ENCODE measurements at regions not wholly inside any gene's neighbourhood (a gene's known extent, or its start where the extent isn't known, plus 50 kb on each side); places are given as distances from the start of the nearest gene placed in this dataset.

DNA sequence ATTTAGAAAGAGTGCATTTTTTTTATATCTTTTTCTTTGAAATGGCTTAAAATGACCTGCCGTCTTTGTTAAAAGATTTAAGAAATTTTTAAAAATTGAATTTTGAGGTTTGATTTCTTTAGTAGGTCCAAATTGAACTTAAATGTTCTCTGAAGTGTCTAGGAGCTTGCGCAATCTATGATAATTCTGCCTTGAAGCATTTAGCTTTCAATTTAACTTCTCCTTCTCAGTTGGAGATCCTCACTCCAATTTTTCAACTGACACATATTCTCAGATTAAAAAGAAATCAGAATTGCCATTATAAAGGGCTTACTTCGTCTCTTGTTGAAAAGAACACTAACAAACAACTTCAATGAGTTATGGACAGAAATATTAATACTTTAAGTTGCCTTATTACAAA, 273.5 kb downstream of the TMA16 start:
- DNase-seq: peak; percentile 7

DNA sequence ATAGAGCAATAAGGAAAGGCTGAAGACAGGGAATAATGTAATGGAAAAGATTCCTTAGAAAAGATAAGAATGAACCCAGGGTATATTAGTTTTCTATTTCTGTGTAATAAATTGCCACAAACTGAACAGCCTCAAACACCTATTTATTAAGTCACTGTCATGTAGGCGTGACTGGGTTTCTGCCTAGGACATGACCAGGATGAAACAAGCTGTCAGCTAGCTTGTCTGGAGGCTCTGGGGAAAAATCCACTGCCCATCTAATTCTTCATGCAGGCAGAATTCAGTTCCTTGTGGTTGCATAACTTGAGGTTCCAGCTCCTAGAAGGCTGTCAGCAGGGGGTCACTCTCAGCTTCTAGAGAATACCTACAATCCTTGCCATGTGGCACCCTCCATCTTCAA, 277.7 kb downstream of the TMA16 start:
- no peak for DNase-seq

DNA sequence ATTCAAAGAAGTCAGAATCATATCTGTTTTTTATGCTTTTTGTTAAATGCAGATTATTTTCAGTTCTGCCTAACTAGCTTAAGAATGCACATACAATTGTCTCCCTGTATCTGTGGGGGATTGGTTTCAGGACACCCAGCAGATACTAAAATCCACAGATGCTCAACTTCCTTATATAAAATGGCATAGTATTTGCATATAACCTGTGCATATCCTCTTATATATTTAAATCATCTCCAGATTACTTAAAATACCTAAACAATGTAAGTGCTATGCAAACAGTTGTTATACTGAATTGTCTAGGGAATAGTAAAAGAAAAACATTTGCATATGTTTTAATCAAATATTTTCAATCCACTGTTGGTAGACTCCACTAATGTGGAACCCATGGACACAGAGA, 279.4 kb downstream of the TMA16 start:
- no peak for DNase-seq

DNA sequence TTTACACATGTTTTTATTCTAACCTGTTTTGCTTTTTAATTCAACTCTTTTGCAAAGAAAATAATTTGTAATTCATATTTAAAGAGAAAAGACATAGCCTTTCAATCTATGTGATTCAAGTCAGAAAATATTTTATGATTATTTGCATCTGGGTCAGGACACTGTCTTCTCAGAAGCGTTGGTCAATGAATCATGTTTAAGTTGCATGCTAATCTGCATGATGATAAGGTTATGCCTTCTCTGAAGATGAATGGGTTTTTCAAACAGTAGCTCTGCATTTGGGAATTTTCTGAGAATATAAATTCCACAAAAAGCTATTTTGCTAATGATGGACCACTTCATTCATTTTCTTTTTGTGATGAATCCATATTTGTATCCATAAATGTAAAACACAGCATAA, 282.5 kb downstream of the TMA16 start:
- DNase-seq: no peak

DNA sequence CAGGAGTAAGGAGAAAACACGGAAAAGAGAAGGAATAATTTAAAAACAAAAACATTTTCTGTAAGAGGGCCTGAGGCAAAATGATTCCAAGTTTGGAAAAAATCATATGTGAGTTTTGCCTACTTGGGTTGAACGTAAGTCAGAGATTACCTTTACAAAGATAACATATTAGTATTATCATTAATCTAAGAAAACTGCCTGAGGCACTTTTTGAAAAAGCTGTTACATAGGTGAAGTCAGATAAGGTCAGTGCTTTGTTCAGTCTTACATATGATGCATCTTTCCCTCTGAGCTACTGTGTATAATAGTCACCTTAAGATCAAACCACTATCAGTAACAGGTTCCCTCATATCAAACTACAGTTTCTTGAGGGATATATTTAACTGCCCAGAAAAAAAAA, 287.2 kb downstream of the TMA16 start:
- no peak for DNase-seq

DNA sequence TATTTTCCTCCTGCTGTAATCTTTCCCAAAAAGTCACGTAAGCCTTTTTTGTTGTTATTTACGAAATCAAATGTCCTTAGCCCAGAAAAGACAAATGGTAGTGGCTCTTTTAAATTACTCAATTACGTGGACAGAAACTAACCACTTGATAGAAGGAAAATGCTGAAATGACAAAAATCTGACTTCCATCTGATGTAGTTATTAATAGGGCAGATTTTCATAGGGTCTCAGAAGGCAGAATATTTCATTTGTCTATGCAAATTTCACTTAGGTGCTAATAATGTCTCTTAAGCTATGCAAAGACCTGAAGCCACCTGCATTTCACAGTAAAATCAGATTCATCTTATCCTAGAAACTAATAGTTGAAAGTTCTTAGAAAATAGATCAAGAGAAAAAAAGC, 295.7 kb downstream of the TMA16 start:
- DNase-seq: no peak

DNA sequence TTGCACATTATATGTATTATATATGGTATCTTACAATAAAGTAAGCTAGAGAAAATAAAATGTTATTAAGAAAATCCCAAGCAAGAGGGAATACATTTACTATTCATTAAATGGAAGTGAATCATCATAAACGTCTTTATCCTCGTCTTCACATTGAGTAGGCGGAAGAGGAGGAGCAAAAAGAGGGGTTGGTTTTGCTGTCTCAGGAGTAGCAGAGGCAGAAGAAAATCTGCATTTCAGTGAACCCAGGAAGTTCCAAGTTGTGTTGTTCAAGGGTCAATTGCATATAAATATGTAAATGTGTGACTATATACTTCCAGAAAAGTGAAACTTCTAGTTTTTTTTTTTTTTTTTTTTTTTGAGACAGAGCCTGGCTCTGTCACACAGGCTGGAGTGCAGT, 301.4 kb downstream of the TMA16 start:
- no peak for DNase-seq

GRCh38 chr4:163804001-163804400, 309.5 kb downstream of the TMA16 start:
- DNase-seq: no peak

GRCh38 chr4:163806653-163807052, 312.2 kb downstream of the TMA16 start:
- no peak for DNase-seq

DNA sequence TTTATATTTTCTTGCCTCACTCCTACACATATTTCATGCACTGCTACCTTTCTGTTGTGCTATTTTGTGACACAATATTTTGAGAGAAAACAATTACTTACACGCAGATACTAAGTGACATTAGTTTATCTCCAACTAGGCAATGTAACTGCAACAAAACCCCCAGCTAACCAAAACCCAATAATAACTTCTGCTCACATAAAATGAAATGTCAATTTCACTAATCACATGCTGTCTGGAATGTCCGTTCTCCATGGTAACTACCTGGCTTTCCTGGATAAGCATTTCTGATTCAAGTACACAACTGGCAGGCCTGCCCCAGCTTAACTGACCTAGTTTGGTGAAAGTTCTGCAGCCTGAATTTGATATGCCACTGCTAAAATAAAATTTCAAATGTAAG, 313.5 kb downstream of the TMA16 start:
- no peak for DNase-seq

DNA sequence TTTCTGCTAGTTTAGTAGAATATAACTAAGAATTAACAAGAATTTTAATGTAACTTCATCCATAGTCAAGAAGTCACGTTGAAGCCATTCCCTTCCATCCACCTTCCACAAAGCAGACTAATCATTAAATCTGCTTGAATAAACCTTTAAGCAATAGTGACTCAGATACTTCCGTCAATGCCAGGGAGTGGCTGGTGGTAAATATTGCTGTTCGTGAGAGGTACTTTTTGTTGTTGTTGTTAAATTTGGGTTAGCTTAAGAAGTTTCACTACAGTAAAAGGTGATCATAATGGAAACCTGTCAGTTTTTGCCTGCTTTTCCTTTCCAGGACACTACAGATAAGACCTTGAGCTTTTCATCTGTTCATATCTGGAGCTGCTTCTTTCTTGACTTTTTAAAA, 316.3 kb downstream of the TMA16 start:
- no peak for DNase-seq

- peak; percentile 68 for DNase-seq
These were observed 321.3 kb downstream of the TMA16 start for GRCh38 chr4:163815776-163816175.

DNA sequence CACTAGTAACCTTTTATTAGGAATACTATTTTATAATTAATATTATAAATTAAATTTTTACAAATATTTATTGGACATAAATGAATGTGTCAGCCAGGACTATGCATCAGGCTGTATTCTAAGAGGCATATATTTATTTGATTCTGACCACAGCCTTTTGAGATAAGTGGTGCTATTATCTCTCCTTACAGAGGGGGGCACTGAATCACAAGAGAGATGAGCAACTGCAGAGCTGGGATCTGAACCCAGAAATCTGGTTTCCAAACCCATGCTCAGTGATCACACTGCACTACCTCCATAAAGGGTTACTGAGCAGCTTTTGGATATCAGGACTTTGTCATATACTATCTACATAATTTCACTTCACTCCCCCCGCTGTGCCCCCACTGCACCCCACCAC, 322.0 kb downstream of the TMA16 start:
- no peak for DNase-seq

DNA sequence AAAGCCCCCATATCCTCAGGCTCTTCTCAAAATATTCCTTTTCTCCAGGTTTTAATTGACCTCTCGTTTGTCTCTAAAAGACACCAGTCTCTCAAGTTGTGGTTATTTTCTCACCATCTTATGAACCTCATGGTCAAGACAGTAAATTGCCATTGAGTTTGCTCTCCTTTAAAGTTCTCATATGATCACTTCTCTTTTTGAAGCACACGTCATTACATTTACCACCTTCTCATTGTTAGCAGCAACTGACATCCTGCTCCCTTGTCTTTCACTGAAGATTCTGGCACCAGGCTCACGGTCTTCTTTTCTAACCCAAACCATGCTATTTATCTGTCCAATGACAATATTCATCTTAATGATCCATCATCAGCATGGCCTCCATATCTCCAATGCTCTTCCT, 324.2 kb downstream of the TMA16 start:
- no peak for DNase-seq

DNA sequence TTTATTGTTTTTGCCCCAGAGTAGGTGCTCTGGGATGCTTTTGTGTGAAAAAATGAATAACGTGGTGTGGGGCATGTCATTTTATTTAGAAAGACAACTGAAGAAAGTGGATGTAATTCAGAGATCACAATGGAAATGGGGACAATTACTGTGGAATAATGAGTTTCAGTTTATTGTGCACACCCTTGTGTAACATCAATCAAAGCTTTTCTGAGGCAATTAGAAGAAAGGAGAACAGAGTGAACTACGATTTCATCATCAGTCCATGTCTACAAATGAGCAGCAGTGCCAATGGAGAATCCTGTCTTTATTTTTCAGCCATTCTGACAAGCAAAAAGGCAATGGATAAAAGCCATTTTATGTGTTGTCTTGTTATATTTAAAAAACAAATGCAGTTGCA, 339.2 kb downstream of the TMA16 start:
- DNase-seq: no peak

DNA sequence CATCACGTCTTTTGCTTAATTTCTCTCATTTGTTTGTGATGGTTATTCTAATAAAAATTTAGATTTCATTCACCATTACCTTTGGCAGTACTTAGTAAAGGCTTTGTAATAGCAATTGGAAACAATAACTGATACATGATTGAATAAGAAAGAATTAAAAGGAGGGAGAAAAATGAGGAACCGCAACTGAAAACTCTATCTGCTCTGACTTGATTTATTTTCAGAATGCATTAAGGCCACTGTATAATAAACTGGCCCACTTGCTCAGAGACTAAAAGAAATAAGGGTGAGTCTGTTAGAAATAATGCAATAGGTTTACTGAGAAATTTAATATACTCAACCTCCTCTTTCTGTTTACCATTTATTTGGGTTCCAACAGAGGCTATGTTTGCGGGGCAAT, 351.5 kb downstream of the TMA16 start:
- DNase-seq: no peak

- no peak for DNase-seq
These were observed 357.8 kb downstream of the TMA16 start for GRCh38 chr4:163852246-163852645.

DNA sequence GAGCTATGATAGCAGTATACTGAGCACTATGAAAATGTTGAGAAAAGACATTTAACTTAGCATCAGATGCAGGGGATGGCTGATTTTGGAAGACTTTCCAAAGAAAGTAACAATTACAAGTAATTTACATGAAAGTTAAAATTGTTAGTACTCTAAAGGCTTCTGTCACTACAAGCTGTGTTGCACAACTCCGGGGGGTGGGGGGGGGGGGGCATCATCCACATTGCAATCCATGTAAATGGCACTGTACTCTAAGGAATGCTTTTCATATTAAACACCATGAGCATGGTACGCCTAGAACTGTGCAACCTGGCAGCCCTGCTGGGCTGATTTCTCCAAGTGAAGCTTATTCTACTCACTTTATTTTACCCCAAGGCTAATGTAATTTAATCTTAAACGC, 363.4 kb downstream of the TMA16 start:
- DNase-seq: no peak

DNA sequence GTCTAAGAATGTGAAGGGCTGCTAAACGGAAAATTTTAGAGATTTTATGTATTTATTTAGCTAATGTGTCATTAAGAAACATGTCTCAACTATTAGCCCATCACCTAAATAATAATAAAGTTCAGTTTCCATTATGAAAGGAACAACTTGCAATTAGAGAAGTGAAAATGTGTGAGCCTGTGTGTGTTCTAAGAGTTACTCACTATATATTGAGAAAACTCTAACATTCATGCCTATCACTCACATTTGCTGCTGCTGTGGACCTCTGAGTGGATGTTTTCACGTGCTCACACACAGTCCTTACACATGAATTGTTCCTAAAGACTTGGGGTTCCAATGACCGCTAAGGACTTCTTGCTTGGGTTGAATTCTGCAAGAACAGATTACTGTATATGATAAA, 364.0 kb downstream of the TMA16 start:
- DNase-seq: peak; percentile 21

DNA sequence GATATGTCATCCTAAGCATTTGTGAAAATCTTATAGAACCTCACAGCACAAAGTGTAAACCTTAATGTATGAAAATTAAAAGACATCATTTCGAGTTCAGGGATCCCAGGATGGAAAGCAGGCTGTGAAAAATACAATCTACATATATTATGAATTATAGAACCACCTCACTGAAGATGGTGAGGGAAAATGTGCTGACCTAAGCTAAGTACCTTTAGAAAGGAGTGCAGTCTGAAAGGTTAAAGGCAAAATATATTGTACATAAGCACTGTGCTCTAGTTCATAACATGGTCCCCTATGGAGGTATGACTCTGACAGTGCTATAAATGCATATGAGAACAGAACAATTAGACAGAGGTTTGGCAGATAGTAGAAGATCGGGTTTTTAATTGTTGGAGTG, 368.6 kb downstream of the TMA16 start:
- DNase-seq: no peak

- no peak for DNase-seq
These were observed 370.5 kb downstream of the TMA16 start for GRCh38 chr4:163865010-163865409.

GRCh38 chr4:163866728-163867315, 372.3 kb downstream of the TMA16 start:
- DNase-seq: no peak

DNA sequence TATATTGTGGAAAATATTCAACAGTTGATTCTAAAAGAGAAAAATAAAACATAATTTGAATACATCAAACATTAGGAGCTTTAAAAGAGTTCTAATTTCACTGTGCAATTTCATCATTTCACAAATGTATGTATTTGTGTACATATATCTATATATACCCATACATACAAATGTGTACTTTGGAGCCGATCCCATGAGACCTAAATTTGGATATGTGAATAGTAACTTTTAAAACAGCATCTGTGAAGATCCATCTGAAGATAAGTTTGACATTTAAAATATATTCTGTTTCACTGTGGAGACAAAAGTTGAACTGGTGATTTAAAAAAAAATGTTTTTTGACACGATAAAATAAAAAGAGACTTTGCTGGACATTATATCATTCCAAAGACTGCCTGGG, 374.0 kb downstream of the TMA16 start:
- no peak for DNase-seq

GRCh38 chr4:163871078-163871477, 376.6 kb downstream of the TMA16 start:
- DNase-seq: no peak

DNA sequence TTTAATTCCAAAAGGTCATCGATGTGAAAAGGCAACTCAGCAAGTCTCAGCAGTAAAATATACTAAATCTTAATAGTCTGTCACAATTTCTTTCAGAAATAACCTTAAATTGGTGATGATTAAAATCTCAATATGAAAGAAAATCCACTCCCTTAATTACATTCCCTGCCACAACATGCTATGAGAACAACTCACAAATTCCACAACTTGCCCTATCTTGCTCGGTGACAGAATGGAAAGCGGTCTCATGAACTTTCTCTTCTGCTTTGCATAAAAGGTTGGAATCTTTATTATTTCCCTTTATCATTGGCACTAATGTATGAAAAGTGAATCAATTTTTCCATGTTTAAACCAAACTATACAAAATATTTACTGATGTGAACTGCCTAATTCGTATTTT, 380.8 kb downstream of the TMA16 start:
- no peak for DNase-seq
